Panc1 (cell line): ENCODE measurements at regions not wholly inside any gene's neighbourhood (a gene's known extent, or its start where the extent isn't known, plus 50 kb on each side); places are given as distances from the start of the nearest gene placed in this dataset.

Source experiments
- ATAC-seq: fragments of 200-7000 bp; cut with Tn5 transposase; 2 replicates; pipeline ENCODE4 v1.9.1; 2020; ENCODE audit warnings: mild to moderate bottlenecking, moderate library complexity
- BruUV-seq: library from RNA; stranded (reverse); fragments of 400-500 nt; replicated peaks from 2 replicates; lab custom pipeline; 2021; lab: Mats Ljungman, UMichigan
- CTCF ChIA-PET: fragments of 300-600 bp; sonication (Branson Sonifier 250); formaldehyde crosslinking; loops from one replicate; lab custom pipeline; 2022; ENCODE audit warnings: antibody characterized with exemption; lab: Charles Lee
- POLR2A ChIA-PET: fragments of 300-600 bp; sonication (Branson Sonifier 250); formaldehyde crosslinking; loops from one replicate; lab custom pipeline; 2022; ENCODE audit warnings: antibody characterized with exemption; lab: Charles Lee
- DNase-seq: peaks from one replicate; pipeline ENCODE4 v3.0.0-alpha.2; 2010; ENCODE audit warnings: low read depth, low spot score
- H3K27ac ChIP-seq: 2 replicates; pipeline ENCODE4 v1.5.1; 2011; ENCODE audit warnings: mild to moderate bottlenecking, low read length, inconsistent platforms
- H3K27me3 ChIP-seq: fragments of 200-500 bp; sonication (Bioruptor generic); 2 replicates; pipeline ENCODE4 v1.6.0; 2014; ENCODE audit warnings: low read length, inconsistent platforms; ENCODE audit not compliant: control insufficient read depth, insufficient read depth
- H3K36me3 ChIP-seq: fragments of 200-500 bp; sonication (Bioruptor generic); 2 replicates; pipeline ENCODE4 v1.5.1; 2014; ENCODE audit warnings: inconsistent platforms, mild to moderate bottlenecking, low read length, moderate library complexity; ENCODE audit not compliant: control insufficient read depth, insufficient read depth
- H3K4me1 ChIP-seq: 2 replicates; pipeline ENCODE4 v1.5.1; 2011; ENCODE audit warnings: inconsistent platforms, mild to moderate bottlenecking, low read length, moderate library complexity; ENCODE audit not compliant: control insufficient read depth, insufficient read depth
- H3K4me3 ChIP-seq, 2 experiments: 2 replicates each; pipeline ENCODE4 v1.5.1; 2011 to 2012; ENCODE audit warnings: low read depth in 2 of 2, low read length in 2 of 2, mild to moderate bottlenecking in 2 of 2, inconsistent platforms in 1 of 2, moderate library complexity in 1 of 2
- H3K9me3 ChIP-seq: fragments of 200-500 bp; sonication (Bioruptor generic); 2 replicates; pipeline ENCODE4 v1.5.1; 2014; ENCODE audit warnings: low read depth, mild to moderate bottlenecking, inconsistent platforms, low read length, moderate library complexity; ENCODE audit not compliant: control insufficient read depth, insufficient read depth
- CTCF ChIP-seq: fragments of 450-650 bp; IDR thresholded peaks from 2 replicates; pipeline ENCODE4 v1.5.1; 2017; ENCODE audit warnings: mild to moderate bottlenecking
- POLR2AphosphoS5 ChIP-seq: IDR thresholded peaks from 2 replicates; pipeline ENCODE4 v1.6.1; 2012; ENCODE audit warnings: mild to moderate bottlenecking, low read depth, low read length, moderate library complexity
- REST ChIP-seq, 2 experiments: IDR thresholded peaks; 2 replicates each; pipeline ENCODE4 v1.6.1; 2011 to 2012; ENCODE audit warnings: low read depth in 2 of 2, control low read depth in 1 of 2, low read length in 1 of 2, mild to moderate bottlenecking in 1 of 2, moderate library complexity in 1 of 2; ENCODE audit not compliant: insufficient read depth in 1 of 2
- SIN3A ChIP-seq: IDR thresholded peaks from 2 replicates; pipeline ENCODE4 v1.6.1; 2012; ENCODE audit warnings: low read depth, mild to moderate bottlenecking, low read length, moderate library complexity, borderline replicate concordance; ENCODE audit not compliant: insufficient read depth
- TCF7L2 ChIP-seq: IDR thresholded peaks from 2 replicates; pipeline ENCODE4 v1.6.1; 2011; ENCODE audit warnings: mild to moderate bottlenecking, low read depth, low read length, inconsistent platforms
- in situ Hi-C: cut with HindIII; loops from 2 replicates; pipeline ENCODE4 v1.10.0; 2016; ENCODE audit warnings: low sequenced_read_pairs, low pct_unique_long_range_greater_than_20kb
- intact Hi-C: fragments of 100-400 bp; cut with micrococcal nuclease; formaldehyde crosslinking; loops from one replicate; pipeline ENCODE4 v1.10.0; 2022; ENCODE audit not compliant: unreplicated experiment

GRCh38 chr3:116939550-116939949 is 230.0 kb downstream of the TUSC7 start:
- Histone ChIP-seq H3K4me3 (no peak overlapping the region), H3K27me3 (no peaks in the 10 kb centered on the region), H3K9me3 (no peaks in the 10 kb centered on the region), H3K4me1 (no peaks in the 10 kb centered on the region), H3K27ac (no peak overlapping the region), H3K36me3 (no peaks in the 10 kb centered on the region)
- no TSS peak for BruUV-seq
- intact Hi-C loops = no loop called here
- DNase-seq (no peak), ATAC-seq (no peak)
- no peak for TF ChIP-seq CTCF
- no peak for TF ChIP-seq POLR2AphosphoS5
- no peak for TF ChIP-seq REST (IDR thresholded peaks at IDR 0.05; ENCODE audit: insufficient read depth in 1 of 2, low read depth in 2 of 2, low read length in 1 of 2)
- TF ChIP-seq SIN3A = no peak
- no peak for TF ChIP-seq TCF7L2
- in situ Hi-C loops = no loop called here
- ChIA-PET POLR2A (no interaction called here), CTCF (no interaction called here)

GRCh38 chr3:116940719-116941118 is 231.1 kb downstream of the TUSC7 start:
- no TSS peak for BruUV-seq
- POLR2A ChIA-PET = no interaction called here
- Histone ChIP-seq H3K9me3 (no peaks in the 10 kb centered on the region), H3K36me3 (no peaks in the 10 kb centered on the region), H3K27me3 (no peaks in the 10 kb centered on the region), H3K27ac (no peak overlapping the region), H3K4me1 (no peaks in the 10 kb centered on the region), H3K4me3 (no peak overlapping the region)
- ATAC-seq = no peak
- no peak for TF ChIP-seq TCF7L2
- no peak for TF ChIP-seq POLR2AphosphoS5
- TF ChIP-seq REST (IDR thresholded peaks at IDR 0.05; ENCODE audit: insufficient read depth in 1 of 2, low read depth in 2 of 2, low read length in 1 of 2) = no peak
- no peak for TF ChIP-seq CTCF
- TF ChIP-seq SIN3A = no peak
- CTCF ChIA-PET = no interaction called here
- DNase-seq = no peak
- in situ Hi-C loops (no loop called here), intact Hi-C loops (no loop called here)
